Tibial artery (tissue), 4 donors: ENCODE measurements at regions not wholly inside any gene's neighbourhood (a gene's known extent, or its start where the extent isn't known, plus 50 kb on each side); places are given as distances from the start of the nearest gene placed in this dataset.

Source experiments
- DNase-seq, 2 donors: peaks; one replicate each; pipeline ENCODE4 v3.0.0-alpha.2; 2019
- H3K27ac ChIP-seq, 2 donors: fragments of 200-600 bp; sonication (generic) in 1 of 2; 1 replicate in 1 of 2; 2 replicates in 1 of 2; pipeline ENCODE4 v1.5.1; 2018 to 2019; ENCODE audit warnings: mild to moderate bottlenecking in 1 of 2
- H3K27me3 ChIP-seq, 2 donors: fragments of 200-600 bp; sonication (generic) in 1 of 2; one replicate each; pipeline versions ENCODE4 v1.5.1 to v1.6.0; 2016 to 2019
- H3K36me3 ChIP-seq, 3 donors: fragments of 200-600 bp; sonication (generic) in 2 of 3; one replicate each; pipeline ENCODE4 v1.5.1; 2016 to 2019; ENCODE audit warnings: mild to moderate bottlenecking in 2 of 3
- H3K4me1 ChIP-seq, 4 donors: fragments of 200-600 bp; sonication (generic) in 2 of 4; 1 replicate in 3 of 4; 2 replicates in 1 of 4; pipeline ENCODE4 v1.5.1; 2016 to 2019
- H3K4me3 ChIP-seq, 2 donors: fragments of 200-600 bp; sonication (generic) in 1 of 2; 1 replicate in 1 of 2; 2 replicates in 1 of 2; pipeline ENCODE4 v1.5.1; 2018 to 2019; ENCODE audit warnings: mild to moderate bottlenecking in 2 of 2
- H3K9me3 ChIP-seq, 3 donors: fragments of 200-600 bp; sonication (generic) in 1 of 3; one replicate each; pipeline ENCODE4 v1.5.1; 2016 to 2019
- intact Hi-C: fragments of 100-400 bp; cut with DNase I; formaldehyde crosslinking; loops from one replicate; pipeline ENCODE4 v1.15.0; 2023; ENCODE audit warnings: low total_unique reads
- TF ChIP-seq, protein P1 (sequence below), 2 experiments: fragments of 200-600 bp in 1 of 2; fragments of 450-650 bp in 1 of 2; IDR thresholded peaks; one replicate each; pipeline ENCODE4 v1.5.1; 2017 to 2019; ENCODE audit warnings: antibody characterized with exemption in 2 of 2, mild to moderate bottlenecking in 1 of 2, moderate library complexity in 1 of 2

DNA sequence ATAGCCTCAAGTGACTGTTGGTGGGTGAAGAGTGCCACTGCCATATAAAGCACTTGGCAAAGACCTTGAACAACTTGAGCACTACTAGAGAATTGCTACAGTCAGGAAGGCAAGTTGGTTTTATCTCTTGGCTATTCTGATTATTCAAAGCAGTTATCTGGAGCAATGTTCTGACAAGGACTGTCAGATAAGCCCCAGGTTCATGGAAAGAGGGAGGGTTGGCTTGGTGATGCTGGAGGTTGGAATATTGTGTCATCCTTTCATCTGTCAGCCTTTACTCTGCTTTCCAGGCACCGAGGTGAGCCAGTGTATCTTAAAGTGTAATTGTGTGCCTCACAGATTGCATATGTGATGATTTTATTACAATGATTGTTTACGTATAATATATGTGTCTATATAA, 548.4 kb upstream of the ZNF608 start:
- Histone ChIP-seq H3K27me3 (no peaks in the 10 kb centered on the region), H3K4me1 (no peaks in the 10 kb centered on the region), H3K36me3 (no peaks in the 10 kb centered on the region), H3K9me3 (no peaks in the 10 kb centered on the region), H3K27ac (no peak overlapping the region), H3K4me3 (no peak overlapping the region)
- TF ChIP-seq, protein P1, sequence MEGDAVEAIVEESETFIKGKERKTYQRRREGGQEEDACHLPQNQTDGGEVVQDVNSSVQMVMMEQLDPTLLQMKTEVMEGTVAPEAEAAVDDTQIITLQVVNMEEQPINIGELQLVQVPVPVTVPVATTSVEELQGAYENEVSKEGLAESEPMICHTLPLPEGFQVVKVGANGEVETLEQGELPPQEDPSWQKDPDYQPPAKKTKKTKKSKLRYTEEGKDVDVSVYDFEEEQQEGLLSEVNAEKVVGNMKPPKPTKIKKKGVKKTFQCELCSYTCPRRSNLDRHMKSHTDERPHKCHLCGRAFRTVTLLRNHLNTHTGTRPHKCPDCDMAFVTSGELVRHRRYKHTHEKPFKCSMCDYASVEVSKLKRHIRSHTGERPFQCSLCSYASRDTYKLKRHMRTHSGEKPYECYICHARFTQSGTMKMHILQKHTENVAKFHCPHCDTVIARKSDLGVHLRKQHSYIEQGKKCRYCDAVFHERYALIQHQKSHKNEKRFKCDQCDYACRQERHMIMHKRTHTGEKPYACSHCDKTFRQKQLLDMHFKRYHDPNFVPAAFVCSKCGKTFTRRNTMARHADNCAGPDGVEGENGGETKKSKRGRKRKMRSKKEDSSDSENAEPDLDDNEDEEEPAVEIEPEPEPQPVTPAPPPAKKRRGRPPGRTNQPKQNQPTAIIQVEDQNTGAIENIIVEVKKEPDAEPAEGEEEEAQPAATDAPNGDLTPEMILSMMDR (IDR thresholded peaks at IDR 0.05): no peak
- intact Hi-C loops: no loop called here
- DNase-seq: no peak

DNA sequence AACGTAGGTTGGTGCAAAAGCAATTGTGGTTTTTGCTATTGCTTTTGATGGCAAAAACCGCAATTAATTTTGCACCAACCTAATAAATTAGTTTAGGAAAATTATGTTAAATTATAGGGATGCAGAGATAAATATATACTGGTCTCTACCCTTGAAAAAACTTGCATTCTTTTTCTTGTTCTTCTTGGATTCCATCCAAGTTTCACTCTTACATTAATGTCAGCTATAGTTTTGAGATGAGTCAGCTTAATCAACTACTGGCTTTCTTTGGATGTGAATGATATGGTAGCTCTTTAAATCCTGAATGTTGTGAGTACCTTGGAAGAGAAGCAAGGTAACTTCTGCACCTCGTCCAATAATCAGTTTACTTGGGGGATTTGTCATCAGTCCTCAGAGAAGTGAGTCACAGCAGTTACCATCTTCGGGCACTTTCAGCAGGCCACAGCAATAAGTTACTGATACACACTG, 549.0 kb upstream of the ZNF608 start:
- Histone ChIP-seq H3K36me3 (no peaks in the 10 kb centered on the region), H3K27me3 (no peaks in the 10 kb centered on the region), H3K4me1 (no peaks in the 10 kb centered on the region), H3K4me3 (no peak overlapping the region), H3K27ac (no peak overlapping the region), H3K9me3 (no peaks in the 10 kb centered on the region)
- intact Hi-C loops: no loop called here
- TF ChIP-seq, protein P1 (IDR thresholded peaks at IDR 0.05): no peak
- DNase-seq: no peak

DNA sequence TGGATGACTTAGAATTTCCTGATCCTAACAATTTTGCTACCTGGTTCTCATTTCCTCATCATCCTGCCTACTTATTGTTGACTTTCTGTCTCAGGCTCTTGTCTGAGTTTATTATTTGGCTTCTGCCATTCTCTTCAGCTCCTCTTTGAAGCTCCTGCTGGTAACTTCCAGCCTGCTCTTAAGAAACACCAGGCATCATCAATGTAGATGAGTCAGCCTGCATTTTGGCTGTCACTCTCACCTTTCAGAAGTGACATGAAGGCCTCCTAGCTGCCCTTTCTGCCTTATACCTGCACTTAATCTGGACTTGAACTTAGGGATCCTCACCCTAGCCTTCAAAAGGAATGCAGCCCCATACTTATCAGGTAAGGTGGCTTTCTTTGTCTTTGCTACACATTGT, 551.8 kb upstream of the ZNF608 start:
- DNase-seq: no peak
- intact Hi-C loops: no loop called here
- H3K36me3 ChIP-seq: no peaks in the 10 kb centered on the region
- no peaks in the 10 kb centered on the region for H3K4me1 ChIP-seq
- TF ChIP-seq, protein P1 (IDR thresholded peaks at IDR 0.05): no peak
- H3K27ac ChIP-seq: no peak overlapping the region
- H3K9me3 ChIP-seq: no peaks in the 10 kb centered on the region
- H3K27me3 ChIP-seq: no peaks in the 10 kb centered on the region
- H3K4me3 ChIP-seq: no peak overlapping the region

DNA sequence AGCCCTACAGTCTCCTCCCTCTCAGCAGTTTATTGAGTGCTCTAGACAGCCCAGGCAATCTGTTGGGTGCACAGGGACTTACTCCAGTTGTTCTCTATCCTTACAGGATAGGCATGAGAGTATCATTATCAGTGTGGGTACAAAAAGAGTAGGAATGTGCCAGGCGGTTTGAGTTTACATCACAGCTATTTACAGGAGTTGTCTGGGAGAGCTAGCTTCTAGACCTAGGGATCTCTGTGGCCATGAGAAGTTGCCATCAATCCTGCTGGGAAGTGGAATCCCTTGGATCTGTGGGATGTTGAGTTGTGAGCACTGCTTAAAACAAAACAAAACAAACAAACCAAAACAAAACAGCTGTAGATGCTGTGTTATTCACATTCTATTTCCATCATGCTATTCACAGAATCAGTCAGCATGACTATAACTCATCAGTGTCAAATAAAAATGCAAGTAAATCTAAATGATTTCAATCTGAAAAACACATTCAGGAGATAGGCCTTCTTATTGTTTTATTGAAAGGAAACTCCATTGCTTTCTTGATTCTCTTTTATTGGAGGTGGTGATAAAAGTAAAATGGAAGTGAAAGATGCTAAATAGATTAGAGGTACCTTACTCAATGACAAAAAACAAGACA, 552.4 kb upstream of the ZNF608 start:
- intact Hi-C loops: no loop called here
- Histone ChIP-seq H3K9me3 (no peaks in the 10 kb centered on the region), H3K27me3 (no peaks in the 10 kb centered on the region), H3K4me3 (no peak overlapping the region), H3K4me1 (no peaks in the 10 kb centered on the region), H3K36me3 (no peaks in the 10 kb centered on the region), H3K27ac (no peak overlapping the region)
- DNase-seq: no peak
- TF ChIP-seq, protein P1 (IDR thresholded peaks at IDR 0.05): no peak

DNA sequence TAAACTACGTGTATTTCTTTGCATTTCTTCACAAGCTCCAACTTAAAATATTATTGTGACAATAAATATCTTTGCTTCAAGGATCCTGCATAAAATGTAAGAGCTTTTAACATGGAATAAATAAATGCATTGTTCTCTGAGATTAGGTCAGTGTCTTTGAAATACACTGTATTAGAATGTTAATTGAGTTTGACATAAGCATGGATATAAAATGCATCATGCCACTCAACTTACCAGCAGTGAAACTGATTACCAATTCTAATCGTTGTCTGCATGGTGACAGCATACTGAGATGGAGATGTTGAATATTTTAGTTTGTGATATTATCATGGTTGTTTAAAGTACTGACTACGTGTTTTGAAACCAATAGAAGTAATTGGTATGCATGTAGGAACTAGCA, 555.3 kb upstream of the ZNF608 start:
- DNase-seq: no peak
- intact Hi-C loops: no loop called here

More for the DNA sequence above, 555.3 kb upstream of the ZNF608 start:
- Histone ChIP-seq H3K9me3 (no peaks in the 10 kb centered on the region), H3K4me3 (no peak overlapping the region), H3K4me1 (no peaks in the 10 kb centered on the region), H3K27ac (no peak overlapping the region), H3K36me3 (no peaks in the 10 kb centered on the region), H3K27me3 (no peaks in the 10 kb centered on the region)
- TF ChIP-seq, protein P1 (IDR thresholded peaks at IDR 0.05): no peak
